GM18909 (cell line): ENCODE measurements at regions not wholly inside any gene's neighbourhood (a gene's known extent, or its start where the extent isn't known, plus 50 kb on each side); places are given as distances from the start of the nearest gene placed in this dataset.

ENCODE experiments used
- ATAC-seq: cut with Tn5 transposase; IDR thresholded peaks from one replicate; pipeline ENCODE4 v1.9.1; 2021; ENCODE audit warnings: mild to moderate bottlenecking; ENCODE audit not compliant: unreplicated experiment, poor library complexity

GRCh38 chr5:89004379-89004778, 121.4 kb upstream of the MEF2C start:
- ATAC-seq = no peak

DNA sequence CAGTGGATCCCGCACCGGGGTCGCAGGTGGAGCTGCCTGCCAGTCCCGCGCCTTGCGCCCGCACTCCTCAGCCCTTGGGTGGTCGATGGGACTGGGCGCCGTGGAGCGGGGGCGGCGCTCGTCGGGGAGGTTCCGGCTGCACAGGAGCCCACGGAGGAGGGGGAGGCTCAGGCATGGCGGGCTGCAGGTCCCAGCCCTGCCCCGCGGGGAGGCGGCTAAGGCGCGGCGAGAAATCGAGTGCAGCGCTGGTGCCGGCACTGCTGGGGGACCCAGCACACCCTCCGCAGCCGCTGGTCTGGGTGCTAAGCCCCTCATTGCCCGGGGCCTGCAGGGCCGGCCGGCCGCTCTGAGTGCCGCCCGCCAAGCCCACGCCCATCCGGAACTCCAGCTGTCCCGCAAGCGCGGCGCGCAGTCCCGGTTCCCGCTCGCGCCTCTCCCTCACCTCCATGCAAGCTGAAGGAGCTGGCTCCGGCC, 120.6 kb upstream of the MEF2C start:
- ATAC-seq = no peak

GRCh38 chr5:88999853-89000252, 116.9 kb upstream of the MEF2C start:
- no peak for ATAC-seq

DNA sequence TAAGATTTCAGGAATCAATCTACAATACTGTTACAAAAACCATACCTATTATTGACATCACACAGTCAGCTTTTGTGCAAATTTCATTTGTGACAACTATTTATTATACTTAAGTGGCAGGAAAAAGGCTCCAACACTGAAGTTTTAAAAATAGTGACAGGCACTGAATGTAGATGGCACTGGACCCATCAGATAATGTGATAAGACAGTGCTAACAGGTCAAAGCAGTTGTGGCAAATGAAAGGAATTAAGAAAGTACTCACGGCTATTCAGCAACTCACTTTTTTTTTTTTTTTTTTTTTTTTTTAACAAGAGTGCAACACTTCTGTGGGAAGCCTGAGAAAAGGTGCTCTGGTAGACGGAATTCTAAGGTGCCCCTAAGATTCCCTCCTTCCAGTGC, 115.0 kb upstream of the MEF2C start:
- no peak for ATAC-seq

- ATAC-seq = no peak
Observed at GRCh38 chr5:88984040-88984439, 101.1 kb upstream of the MEF2C start.

DNA sequence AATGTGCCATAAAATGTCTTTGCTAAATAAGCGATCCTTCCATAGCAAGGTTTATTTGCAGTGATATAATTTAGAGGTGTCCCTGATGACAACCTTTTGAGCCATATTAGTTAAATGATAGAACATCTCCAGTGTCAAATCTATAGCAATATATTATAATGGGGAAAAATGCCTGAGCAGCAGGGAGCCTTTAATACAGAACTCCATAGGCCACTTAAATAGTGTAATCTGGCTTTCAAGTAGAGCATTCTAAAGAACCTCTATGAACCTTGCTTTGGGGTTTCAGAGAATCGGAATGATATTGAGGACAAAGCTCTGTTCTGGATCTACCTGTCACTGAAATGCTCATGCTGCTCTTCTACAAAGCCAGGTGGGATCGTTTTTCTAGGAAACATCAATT, 96.7 kb upstream of the MEF2C start:
- peak; percentile 5 for ATAC-seq

DNA sequence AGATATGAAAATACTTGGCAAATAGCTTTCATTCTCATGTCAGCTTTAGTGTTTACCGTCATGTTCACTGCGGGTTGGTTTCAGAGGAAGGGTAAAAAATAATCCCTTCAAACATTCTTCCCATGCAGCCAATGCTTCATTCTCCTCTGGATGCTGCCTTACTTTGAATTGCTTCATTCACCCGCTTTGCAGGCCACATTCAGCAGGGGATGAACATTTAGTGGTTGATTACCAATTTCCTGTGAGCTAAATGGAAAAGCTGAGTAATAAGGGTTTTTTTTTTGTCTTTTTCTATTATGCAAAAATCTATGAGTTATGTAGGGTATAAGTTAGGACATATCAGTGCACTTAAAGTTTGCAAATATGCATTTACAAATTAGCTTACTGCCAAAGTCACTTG, 96.3 kb upstream of the MEF2C start:
- peak; percentile 80 for ATAC-seq

DNA sequence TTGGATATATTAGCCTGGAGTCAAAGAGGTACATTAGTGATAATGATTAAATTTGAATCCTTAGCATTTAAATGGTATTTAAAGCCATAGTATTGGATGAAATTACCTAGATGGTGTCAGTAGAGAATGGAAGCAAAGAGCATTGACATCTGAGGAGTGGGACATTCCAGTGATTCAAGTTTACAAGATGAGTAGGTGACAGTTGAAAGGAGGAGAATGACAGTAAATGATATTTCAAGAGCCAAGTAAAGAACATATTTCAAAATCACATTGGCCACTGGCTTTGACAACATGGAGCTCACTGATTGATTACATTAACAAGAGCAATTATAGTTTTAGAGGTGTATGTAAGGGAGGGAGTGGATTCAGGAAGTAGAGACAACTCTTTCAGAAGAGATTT, 93.9 kb upstream of the MEF2C start:
- no peak for ATAC-seq

DNA sequence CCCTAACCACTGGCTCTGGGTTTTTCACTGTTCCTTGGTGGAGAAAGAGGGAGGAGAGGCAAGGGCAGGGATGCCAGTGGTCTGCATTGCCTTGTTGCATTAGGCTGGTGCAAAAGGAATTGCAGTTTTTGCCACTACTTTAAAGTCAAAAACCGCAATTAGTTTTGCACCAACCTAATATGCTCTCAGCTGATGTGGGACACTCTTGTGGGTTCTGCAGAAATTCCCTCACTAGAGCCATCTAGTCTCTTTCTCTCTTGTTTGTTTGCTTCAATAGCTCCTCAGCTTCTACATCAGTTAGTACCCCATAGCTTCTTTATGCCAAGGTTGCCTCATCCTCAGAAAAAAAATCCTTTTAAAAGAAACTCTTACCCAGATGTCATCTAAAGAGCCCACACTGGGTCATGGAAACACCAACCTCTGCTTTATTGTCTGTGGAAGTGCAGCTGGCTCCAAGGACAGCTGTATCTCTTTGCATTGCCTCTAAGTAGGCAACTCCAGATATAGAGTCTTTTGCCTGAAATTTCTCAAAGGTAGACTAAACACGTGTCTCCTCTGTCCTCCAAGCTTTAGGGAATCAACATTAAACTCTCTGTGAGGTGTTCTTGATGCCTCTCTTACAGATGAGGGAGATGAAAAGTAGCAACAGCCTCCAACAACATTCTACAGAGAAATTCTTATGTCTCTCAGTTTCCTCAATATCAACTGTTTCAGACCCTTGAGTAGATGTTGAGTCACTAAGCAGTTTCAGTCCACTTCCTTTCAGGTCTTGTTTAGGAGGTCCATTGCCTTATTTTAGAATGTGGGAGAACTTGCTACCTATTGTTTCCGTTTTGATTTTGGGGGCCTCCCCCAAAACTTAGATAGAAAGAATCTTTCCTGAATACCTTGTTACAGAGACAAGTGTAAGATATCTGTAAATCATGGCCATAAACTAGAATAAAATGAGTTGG, 84.9 kb upstream of the MEF2C start:
- peak; percentile 88 for ATAC-seq

GRCh38 chr5:88964831-88965230, 81.8 kb upstream of the MEF2C start:
- no peak for ATAC-seq

- ATAC-seq = no peak
Observed at GRCh38 chr5:88957013-88957412, 74.0 kb upstream of the MEF2C start.

- ATAC-seq = no peak
Observed at GRCh38 chr5:88956416-88956815, 73.4 kb upstream of the MEF2C start.

GRCh38 chr5:88955403-88955802, 72.4 kb upstream of the MEF2C start:
- no peak for ATAC-seq

- no peak for ATAC-seq
Observed at GRCh38 chr5:88954511-88954910, 71.5 kb upstream of the MEF2C start.

- no peak for ATAC-seq
Observed at GRCh38 chr5:88952996-88953643, 70.1 kb upstream of the MEF2C start.

GRCh38 chr5:88952344-88952743, 69.4 kb upstream of the MEF2C start:
- ATAC-seq = no peak

DNA sequence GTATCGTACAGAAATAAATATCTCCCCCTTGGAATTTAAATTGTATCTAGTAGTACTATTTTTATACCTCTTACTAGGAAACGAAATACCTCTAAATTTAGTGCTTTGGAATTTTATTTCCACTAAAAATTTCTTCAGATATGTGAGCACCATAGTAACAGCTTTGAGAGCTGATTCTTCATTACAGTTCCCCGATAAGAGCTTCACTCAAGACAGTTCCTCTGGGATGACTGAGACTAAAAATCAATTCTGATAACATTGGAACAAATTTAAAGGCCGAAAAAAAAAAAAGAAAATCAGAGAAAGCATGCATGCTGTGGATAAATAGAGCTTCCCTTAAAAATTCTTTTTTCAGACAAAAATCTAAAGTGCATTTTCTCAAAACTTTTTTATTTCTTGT, 68.5 kb upstream of the MEF2C start:
- no peak for ATAC-seq

GRCh38 chr5:88948746-88949600, 66.0 kb upstream of the MEF2C start:
- ATAC-seq = no peak

DNA sequence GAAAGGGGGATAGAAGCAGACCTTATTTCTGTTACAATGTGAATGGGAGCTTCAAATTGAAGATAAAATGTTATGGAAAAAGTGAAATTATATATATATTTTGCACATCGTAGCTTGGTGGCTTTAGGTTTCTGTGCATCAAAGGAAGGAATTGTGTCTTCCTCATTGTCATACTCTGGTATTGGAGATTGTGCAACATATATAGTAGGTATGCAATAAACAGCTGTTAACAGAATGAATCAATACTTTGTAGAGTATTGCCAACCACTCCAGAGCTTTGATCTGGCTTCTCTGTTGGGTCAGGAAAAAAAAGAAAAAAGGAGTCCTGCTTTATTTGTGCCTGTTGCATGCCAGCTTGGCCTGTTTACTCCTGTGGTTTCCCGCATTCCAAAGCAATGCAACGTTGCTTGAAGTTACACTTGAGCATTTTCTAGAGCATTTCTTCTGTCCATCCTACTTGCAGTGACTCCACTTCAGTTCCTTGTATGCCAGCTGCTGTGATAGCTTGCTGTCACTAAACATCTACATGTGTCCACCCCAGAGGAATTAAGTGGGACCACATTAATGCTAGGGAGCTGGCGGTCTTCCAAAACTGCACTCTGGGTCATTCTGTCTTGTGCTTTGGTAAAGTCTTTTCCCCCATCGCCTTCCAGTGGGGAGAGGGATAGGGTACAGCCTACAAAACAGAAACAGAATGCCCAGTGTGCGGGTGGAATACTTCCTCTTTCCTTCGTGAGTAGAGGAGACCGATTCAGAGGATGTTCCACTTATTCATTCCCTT, 62.0 kb upstream of the MEF2C start:
- ATAC-seq = no peak

DNA sequence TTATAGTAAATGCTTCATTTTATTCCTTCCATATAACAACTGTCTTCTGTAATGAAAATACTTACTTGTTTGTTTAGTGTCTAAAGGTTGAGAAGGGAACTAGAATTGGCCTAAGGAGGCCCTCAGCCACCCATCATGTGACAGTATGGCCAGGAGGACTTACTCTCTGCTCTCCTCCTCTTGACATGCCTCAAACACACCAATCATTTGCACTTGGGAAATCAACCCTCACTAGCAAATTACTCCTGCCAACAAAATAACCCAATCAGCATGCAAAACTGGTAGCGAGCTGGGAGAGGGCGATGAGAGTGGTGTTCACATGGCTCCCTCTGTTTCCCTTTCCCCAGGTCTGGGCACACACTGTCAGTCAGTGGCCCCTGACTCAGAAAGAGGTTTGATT, 58.6 kb upstream of the MEF2C start:
- ATAC-seq = no peak
